ENCODE measurements at regions not wholly inside any gene's neighbourhood (a gene's known extent, or its start where the extent isn't known, plus 50 kb on each side); places are given as distances from the start of the nearest gene placed in this dataset.

DNA sequence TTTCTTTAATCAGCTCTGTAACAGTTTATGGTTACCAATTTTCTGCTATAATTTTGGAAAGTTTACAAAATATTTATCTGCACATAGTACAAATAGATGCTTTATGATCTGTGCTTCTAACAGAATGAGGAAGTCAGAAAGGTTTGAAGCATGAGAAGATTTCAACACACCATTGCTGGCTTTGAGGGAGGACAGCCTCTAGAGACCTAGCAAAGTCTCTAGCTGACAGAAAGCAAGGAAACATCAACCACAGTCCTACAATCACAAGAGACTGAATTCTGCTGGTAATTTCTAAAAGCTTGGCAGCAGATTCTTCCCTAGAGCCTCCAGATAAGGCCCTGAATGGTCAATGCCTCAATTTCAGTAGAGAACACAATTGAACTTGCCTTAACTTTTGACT lies 750.8 kb upstream of the SLC35B3 start:
- ATAC-seq (ENCODE audit: low read depth) (no peak), DNase-seq (no peak)
- Histone ChIP-seq H2BK120ac (ENCODE audit: low read depth, low read length) (no peak overlapping the region), H3K9ac (ENCODE audit: low read depth, low read length) (no peak overlapping the region), H3K4me2 (ENCODE audit: low read depth, low read length) (no peak overlapping the region), H2AK9ac (replicated peaks; ENCODE audit: low read depth, low read length, poor library complexity) (no peak overlapping the region), H3K27me3 (ENCODE audit: control insufficient read depth, insufficient read depth, low read length) (no peaks in the 10 kb centered on the region), H3K23ac (ENCODE audit: low read depth, low read length) (no peak overlapping the region), H3K4ac (ENCODE audit: low read depth, low read length) (no peak overlapping the region), H4K20me1 (ENCODE audit: insufficient read depth, low read length) (no peaks in the 10 kb centered on the region), H4K5ac (ENCODE audit: low read depth, low read length) (no peak overlapping the region), H2AK5ac (ENCODE audit: low read depth, low read length) (no peak overlapping the region), H2AFZ (replicated peaks; ENCODE audit: low read length, poor library complexity) (no peak overlapping the region), H4K91ac (ENCODE audit: insufficient read depth, low read depth, low read length) (no peak overlapping the region), H3K36me3 (ENCODE audit: control insufficient read depth, insufficient read depth, low read length) (no peaks in the 10 kb centered on the region), H3K79me1 (ENCODE audit: low read depth in 1 of 2, low read length in 2 of 2) (no peaks in the 10 kb centered on the region), H3K4me1 (ENCODE audit: control insufficient read depth, insufficient read depth, low read length) (no peaks in the 10 kb centered on the region), H3K27ac (ENCODE audit: insufficient read depth, low read length) (no peak overlapping the region), H2BK20ac (ENCODE audit: low read depth, low read length) (no peak overlapping the region), H3K56ac (ENCODE audit: extremely low read depth, insufficient read depth, low read length) (no peak overlapping the region), H2BK5ac (ENCODE audit: low read depth, low read length, poor library complexity, severe bottlenecking) (no peak overlapping the region), H4K8ac (ENCODE audit: low read depth in 2 of 2, low read length in 2 of 2) (no peak overlapping the region), H3K4me3 (ENCODE audit: insufficient read depth, low read depth, low read length) (no peak overlapping the region), H3K9me3 (ENCODE audit: control insufficient read depth, insufficient read depth, low read length) (no peaks in the 10 kb centered on the region), H2BK15ac (ENCODE audit: low read depth, low read length) (no peak overlapping the region), H3K18ac (ENCODE audit: low read depth, low read length) (no peak overlapping the region), H3K9me1 (ENCODE audit: insufficient read depth, low read length) (no peaks in the 10 kb centered on the region), H3K14ac (replicated peaks; ENCODE audit: low read depth, low read length) (no peak overlapping the region)
- TF ChIP-seq RAD21 (IDR thresholded peaks at IDR 0.05; ENCODE audit: low read length) (no peak), MAFK (IDR thresholded peaks at IDR 0.05; ENCODE audit: low read depth, low read length) (no peak), MAZ (IDR thresholded peaks at IDR 0.05; ENCODE audit: borderline replicate concordance, low read depth, low read length) (no peak), FOS (IDR thresholded peaks at IDR 0.05; ENCODE audit: low read depth, low read length) (no peak), RCOR1 (IDR thresholded peaks at IDR 0.05; ENCODE audit: insufficient replicate concordance, low read length) (no peak), POLR2A (IDR thresholded peaks at IDR 0.05; ENCODE audit: low read depth, low read length) (no peak), CEBPB (IDR thresholded peaks at IDR 0.05; ENCODE audit: low read depth, low read length) (no peak), BHLHE40 (IDR thresholded peaks at IDR 0.05; ENCODE audit: low read depth, low read length) (no peak), SMC3 (IDR thresholded peaks at IDR 0.05; ENCODE audit: low read depth, low read length) (no peak), MXI1 (IDR thresholded peaks at IDR 0.05; ENCODE audit: borderline replicate concordance, low read depth, low read length) (no peak), RFX5 (IDR thresholded peaks at IDR 0.05; ENCODE audit: low read depth, low read length) (no peak), CHD1 (IDR thresholded peaks at IDR 0.05; ENCODE audit: low read depth, low read length) (no peak), NFE2L2 (IDR thresholded peaks at IDR 0.05; ENCODE audit: low read depth, low read length) (no peak)
- TF ChIP-seq, protein P1, sequence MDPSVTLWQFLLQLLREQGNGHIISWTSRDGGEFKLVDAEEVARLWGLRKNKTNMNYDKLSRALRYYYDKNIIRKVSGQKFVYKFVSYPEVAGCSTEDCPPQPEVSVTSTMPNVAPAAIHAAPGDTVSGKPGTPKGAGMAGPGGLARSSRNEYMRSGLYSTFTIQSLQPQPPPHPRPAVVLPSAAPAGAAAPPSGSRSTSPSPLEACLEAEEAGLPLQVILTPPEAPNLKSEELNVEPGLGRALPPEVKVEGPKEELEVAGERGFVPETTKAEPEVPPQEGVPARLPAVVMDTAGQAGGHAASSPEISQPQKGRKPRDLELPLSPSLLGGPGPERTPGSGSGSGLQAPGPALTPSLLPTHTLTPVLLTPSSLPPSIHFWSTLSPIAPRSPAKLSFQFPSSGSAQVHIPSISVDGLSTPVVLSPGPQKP (IDR thresholded peaks at IDR 0.05; ENCODE audit: borderline replicate concordance, low read depth, low read length): no peak
- TF ChIP-seq, protein P2, sequence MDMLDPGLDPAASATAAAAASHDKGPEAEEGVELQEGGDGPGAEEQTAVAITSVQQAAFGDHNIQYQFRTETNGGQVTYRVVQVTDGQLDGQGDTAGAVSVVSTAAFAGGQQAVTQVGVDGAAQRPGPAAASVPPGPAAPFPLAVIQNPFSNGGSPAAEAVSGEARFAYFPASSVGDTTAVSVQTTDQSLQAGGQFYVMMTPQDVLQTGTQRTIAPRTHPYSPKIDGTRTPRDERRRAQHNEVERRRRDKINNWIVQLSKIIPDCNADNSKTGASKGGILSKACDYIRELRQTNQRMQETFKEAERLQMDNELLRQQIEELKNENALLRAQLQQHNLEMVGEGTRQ (IDR thresholded peaks at IDR 0.05; ENCODE audit: low read depth, low read length): no peak
- TF ChIP-seq, protein P3, sequence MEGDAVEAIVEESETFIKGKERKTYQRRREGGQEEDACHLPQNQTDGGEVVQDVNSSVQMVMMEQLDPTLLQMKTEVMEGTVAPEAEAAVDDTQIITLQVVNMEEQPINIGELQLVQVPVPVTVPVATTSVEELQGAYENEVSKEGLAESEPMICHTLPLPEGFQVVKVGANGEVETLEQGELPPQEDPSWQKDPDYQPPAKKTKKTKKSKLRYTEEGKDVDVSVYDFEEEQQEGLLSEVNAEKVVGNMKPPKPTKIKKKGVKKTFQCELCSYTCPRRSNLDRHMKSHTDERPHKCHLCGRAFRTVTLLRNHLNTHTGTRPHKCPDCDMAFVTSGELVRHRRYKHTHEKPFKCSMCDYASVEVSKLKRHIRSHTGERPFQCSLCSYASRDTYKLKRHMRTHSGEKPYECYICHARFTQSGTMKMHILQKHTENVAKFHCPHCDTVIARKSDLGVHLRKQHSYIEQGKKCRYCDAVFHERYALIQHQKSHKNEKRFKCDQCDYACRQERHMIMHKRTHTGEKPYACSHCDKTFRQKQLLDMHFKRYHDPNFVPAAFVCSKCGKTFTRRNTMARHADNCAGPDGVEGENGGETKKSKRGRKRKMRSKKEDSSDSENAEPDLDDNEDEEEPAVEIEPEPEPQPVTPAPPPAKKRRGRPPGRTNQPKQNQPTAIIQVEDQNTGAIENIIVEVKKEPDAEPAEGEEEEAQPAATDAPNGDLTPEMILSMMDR (conservative IDR thresholded peaks at IDR 0.05; ENCODE audit: low read depth, low read length): no peak
- in situ Hi-C loops (cut with MboI; ENCODE audit: low sequenced_read_pairs): no loop called here
- dilution Hi-C loops (cut with HindIII; ENCODE audit: low sequenced_read_pairs, unreplicated experiment): no loop called here
- no TSS peak for BruUV-seq (replicated peaks)
- ChIA-PET CTCF (no interaction called here), POLR2A (ENCODE audit: unreplicated experiment) (no interaction called here)
- intact Hi-C loops (cut with micrococcal nuclease): no loop called here
